ENCODE measurements at regions not wholly inside any gene's neighbourhood (a gene's known extent, or its start where the extent isn't known, plus 50 kb on each side); places are given as distances from the start of the nearest gene placed in this dataset.
"Not testable (repeated sequence)": the region's sequence is repeated elsewhere in the genome, so short reads cannot be mapped to it uniquely, and the experiment has no call there.

- Histone ChIP-seq H3K4me1 (ENCODE audit: insufficient read depth, poor library complexity, severe bottlenecking) (no peaks in the 10 kb centered on the region), H3K27me3 (ENCODE audit: insufficient read depth, poor library complexity, severe bottlenecking) (no peaks in the 10 kb centered on the region), H3K27ac (ENCODE audit: poor library complexity, severe bottlenecking) (no peak overlapping the region), H3K9me3 (ENCODE audit: severe bottlenecking) (no peaks in the 10 kb centered on the region), H3K4me3 (ENCODE audit: severe bottlenecking) (no peak overlapping the region), H3K36me3 (ENCODE audit: low read depth) (no peaks in the 10 kb centered on the region)
- ATAC-seq (ENCODE audit: low read depth) (no peak), DNase-seq (ENCODE audit: low spot score) (no peak)
- TF ChIP-seq CTCF (IDR thresholded peaks at IDR 0.05; ENCODE audit: poor library complexity, severe bottlenecking): no peak
Observed at GRCh38 chr19:29154163-29154562, 58.8 kb downstream of the UQCRFS1 start.

GRCh38 chr19:29145756-29146155 is 67.2 kb downstream of the UQCRFS1 start:
- Histone ChIP-seq H3K36me3 (ENCODE audit: low read depth) (no peaks in the 10 kb centered on the region), H3K27ac (ENCODE audit: poor library complexity, severe bottlenecking) (no peak overlapping the region), H3K4me1 (ENCODE audit: insufficient read depth, poor library complexity, severe bottlenecking) (no peaks in the 10 kb centered on the region), H3K4me3 (ENCODE audit: severe bottlenecking) (no peak overlapping the region), H3K9me3 (ENCODE audit: severe bottlenecking) (no peaks in the 10 kb centered on the region), H3K27me3 (ENCODE audit: insufficient read depth, poor library complexity, severe bottlenecking) (no peaks in the 10 kb centered on the region)
- ATAC-seq (ENCODE audit: low read depth) (no peak), DNase-seq (ENCODE audit: low spot score) (no peak)
- TF ChIP-seq CTCF (IDR thresholded peaks at IDR 0.05; ENCODE audit: poor library complexity, severe bottlenecking): no peak

GRCh38 chr19:29143183-29143582 is 69.8 kb downstream of the UQCRFS1 start:
- DNase-seq (ENCODE audit: low spot score): no peak
- no peak for TF ChIP-seq CTCF (IDR thresholded peaks at IDR 0.05; ENCODE audit: poor library complexity, severe bottlenecking)
- Histone ChIP-seq H3K9me3 (ENCODE audit: severe bottlenecking) (no peaks in the 10 kb centered on the region), H3K27ac (ENCODE audit: poor library complexity, severe bottlenecking) (no peak overlapping the region), H3K36me3 (ENCODE audit: low read depth) (no peaks in the 10 kb centered on the region), H3K4me3 (ENCODE audit: severe bottlenecking) (no peak overlapping the region), H3K4me1 (ENCODE audit: insufficient read depth, poor library complexity, severe bottlenecking) (no peaks in the 10 kb centered on the region), H3K27me3 (ENCODE audit: insufficient read depth, poor library complexity, severe bottlenecking) (no peaks in the 10 kb centered on the region)
- ATAC-seq (ENCODE audit: low read depth): no peak

GRCh38 chr19:29139227-29139626 is 73.7 kb downstream of the UQCRFS1 start:
- Histone ChIP-seq H3K36me3 (ENCODE audit: low read depth) (no peaks in the 10 kb centered on the region), H3K27ac (ENCODE audit: poor library complexity, severe bottlenecking) (no peak overlapping the region), H3K27me3 (ENCODE audit: insufficient read depth, poor library complexity, severe bottlenecking) (no peaks in the 10 kb centered on the region), H3K4me1 (ENCODE audit: insufficient read depth, poor library complexity, severe bottlenecking) (no peaks in the 10 kb centered on the region), H3K9me3 (ENCODE audit: severe bottlenecking) (no peaks in the 10 kb centered on the region), H3K4me3 (ENCODE audit: severe bottlenecking) (no peak overlapping the region)
- DNase-seq (ENCODE audit: low spot score): no peak
- no peak for ATAC-seq (ENCODE audit: low read depth)
- TF ChIP-seq CTCF (IDR thresholded peaks at IDR 0.05; ENCODE audit: poor library complexity, severe bottlenecking): no peak

GRCh38 chr19:29138206-29138605 is 74.7 kb downstream of the UQCRFS1 start:
- ATAC-seq (ENCODE audit: low read depth); DNase-seq (ENCODE audit: low spot score); H3K4me3 ChIP-seq (ENCODE audit: severe bottlenecking); H3K27me3 ChIP-seq (ENCODE audit: insufficient read depth, poor library complexity, severe bottlenecking); H3K4me1 ChIP-seq (ENCODE audit: insufficient read depth, poor library complexity, severe bottlenecking); H3K36me3 ChIP-seq (ENCODE audit: low read depth); H3K27ac ChIP-seq (ENCODE audit: poor library complexity, severe bottlenecking); H3K9me3 ChIP-seq (ENCODE audit: severe bottlenecking): not testable (repeated sequence)
